ENCODE measurements at regions not wholly inside any gene's neighbourhood (a gene's known extent, or its start where the extent isn't known, plus 50 kb on each side); places are given as distances from the start of the nearest gene placed in this dataset.
A peak's percentile ranks its signal among the peaks of the same experiment; 100 is the strongest.

GRCh38 chr1:30191154-30191702 lies 532.2 kb downstream of the MATN1 start:
- DNase-seq = peak; percentile 23 to 60 (median 39)

GRCh38 chr1:30190511-30191153 lies 532.8 kb downstream of the MATN1 start:
- Histone ChIP-seq H3K9me3 (ENCODE audit: control insufficient read depth, low read length) (no peaks in the 10 kb centered on the region), H3K4me3 (ENCODE audit: insufficient read depth, low read depth, low read length, poor library complexity, severe bottlenecking) (no peak overlapping the region), H3K36me3 (ENCODE audit: control insufficient read depth, insufficient read depth, low read length) (no peaks in the 10 kb centered on the region), H3K4me1 (ENCODE audit: control insufficient read depth, insufficient read depth, low read length, poor library complexity, severe bottlenecking) (peaks cover 28% of the 10 kb centered on the region), H3K27me3 (replicated peaks; ENCODE audit: control insufficient read depth, insufficient read depth, low read length, poor library complexity, severe bottlenecking) (no peaks in the 10 kb centered on the region), H3K27ac (ENCODE audit: insufficient read depth, low read length, poor library complexity, severe bottlenecking) (peak overlapping the region; percentile 43)
- DNase-seq = no peak

More at GRCh38 chr1:30191154-30191702, 532.2 kb downstream of the MATN1 start:
- no peaks in the 10 kb centered on the region for H3K36me3 ChIP-seq (ENCODE audit: control insufficient read depth, insufficient read depth, low read length)
- no peak overlapping the region for H3K4me3 ChIP-seq (ENCODE audit: insufficient read depth, low read depth, low read length, poor library complexity, severe bottlenecking)
- H3K9me3 ChIP-seq (ENCODE audit: control insufficient read depth, low read length) = no peaks in the 10 kb centered on the region
- H3K27me3 ChIP-seq (replicated peaks; ENCODE audit: control insufficient read depth, insufficient read depth, low read length, poor library complexity, severe bottlenecking) = no peaks in the 10 kb centered on the region
- H3K27ac ChIP-seq (ENCODE audit: insufficient read depth, low read length, poor library complexity, severe bottlenecking) = peak overlapping the region; percentile 43
- peaks cover 28% of the 10 kb centered on the region for H3K4me1 ChIP-seq (ENCODE audit: control insufficient read depth, insufficient read depth, low read length, poor library complexity, severe bottlenecking)

- Histone ChIP-seq H3K4me1 (ENCODE audit: control insufficient read depth, insufficient read depth, low read length, poor library complexity, severe bottlenecking) (peaks cover 28% of the 10 kb centered on the region), H3K27me3 (replicated peaks; ENCODE audit: control insufficient read depth, insufficient read depth, low read length, poor library complexity, severe bottlenecking) (no peaks in the 10 kb centered on the region), H3K27ac (ENCODE audit: insufficient read depth, low read length, poor library complexity, severe bottlenecking) (no peak overlapping the region)
These were observed 533.4 kb downstream of the MATN1 start for GRCh38 chr1:30189818-30190500.

DNA sequence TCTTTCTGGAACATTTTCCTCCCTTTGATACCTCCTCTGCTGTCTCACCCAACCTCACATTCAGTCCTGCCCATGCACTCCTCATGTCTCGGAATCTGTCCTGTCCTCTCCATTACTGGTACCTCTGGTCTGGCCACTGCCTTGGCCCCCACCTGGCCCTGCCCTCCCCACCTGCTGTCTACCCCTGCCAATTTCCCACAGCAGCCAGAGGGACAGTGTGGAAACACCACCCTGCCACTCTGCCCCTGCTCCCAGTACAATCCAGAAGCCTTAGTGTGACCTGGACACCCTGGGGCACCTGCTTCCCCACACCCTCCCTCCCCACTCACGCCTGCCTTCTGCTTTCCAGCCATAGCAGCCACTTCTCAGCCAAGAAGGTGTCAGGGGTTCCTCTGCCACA lies 534.4 kb downstream of the MATN1 start:
- Histone ChIP-seq H3K27ac (ENCODE audit: insufficient read depth, low read length, poor library complexity, severe bottlenecking) (no peak overlapping the region), H3K27me3 (replicated peaks; ENCODE audit: control insufficient read depth, insufficient read depth, low read length, poor library complexity, severe bottlenecking) (no peaks in the 10 kb centered on the region), H3K9me3 (ENCODE audit: control insufficient read depth, low read length) (no peaks in the 10 kb centered on the region), H3K4me1 (ENCODE audit: control insufficient read depth, insufficient read depth, low read length, poor library complexity, severe bottlenecking) (peaks cover 28% of the 10 kb centered on the region), H3K36me3 (ENCODE audit: control insufficient read depth, insufficient read depth, low read length) (no peaks in the 10 kb centered on the region), H3K4me3 (ENCODE audit: insufficient read depth, low read depth, low read length, poor library complexity, severe bottlenecking) (no peak overlapping the region)
- DNase-seq = no peak

More at GRCh38 chr1:30189818-30190500, 533.4 kb downstream of the MATN1 start:
- no peak overlapping the region for H3K4me3 ChIP-seq (ENCODE audit: insufficient read depth, low read depth, low read length, poor library complexity, severe bottlenecking)
- DNase-seq = no peak
- no peaks in the 10 kb centered on the region for H3K9me3 ChIP-seq (ENCODE audit: control insufficient read depth, low read length)
- H3K36me3 ChIP-seq (ENCODE audit: control insufficient read depth, insufficient read depth, low read length) = no peaks in the 10 kb centered on the region

GRCh38 chr1:30188329-30188728 lies 535.1 kb downstream of the MATN1 start:
- DNase-seq = no peak
- Histone ChIP-seq H3K4me1 (ENCODE audit: control insufficient read depth, insufficient read depth, low read length, poor library complexity, severe bottlenecking) (peaks cover 28% of the 10 kb centered on the region), H3K36me3 (ENCODE audit: control insufficient read depth, insufficient read depth, low read length) (no peaks in the 10 kb centered on the region), H3K9me3 (ENCODE audit: control insufficient read depth, low read length) (no peaks in the 10 kb centered on the region), H3K27me3 (replicated peaks; ENCODE audit: control insufficient read depth, insufficient read depth, low read length, poor library complexity, severe bottlenecking) (no peaks in the 10 kb centered on the region), H3K4me3 (ENCODE audit: insufficient read depth, low read depth, low read length, poor library complexity, severe bottlenecking) (no peak overlapping the region), H3K27ac (ENCODE audit: insufficient read depth, low read length, poor library complexity, severe bottlenecking) (no peak overlapping the region)

- Histone ChIP-seq H3K27ac (ENCODE audit: insufficient read depth, low read length, poor library complexity, severe bottlenecking) (no peak overlapping the region), H3K27me3 (replicated peaks; ENCODE audit: control insufficient read depth, insufficient read depth, low read length, poor library complexity, severe bottlenecking) (no peaks in the 10 kb centered on the region), H3K9me3 (ENCODE audit: control insufficient read depth, low read length) (no peaks in the 10 kb centered on the region), H3K4me3 (ENCODE audit: insufficient read depth, low read depth, low read length, poor library complexity, severe bottlenecking) (no peak overlapping the region), H3K4me1 (ENCODE audit: control insufficient read depth, insufficient read depth, low read length, poor library complexity, severe bottlenecking) (peaks cover 27% of the 10 kb centered on the region), H3K36me3 (ENCODE audit: control insufficient read depth, insufficient read depth, low read length) (no peaks in the 10 kb centered on the region)
- no peak for DNase-seq
These were observed 535.9 kb downstream of the MATN1 start for GRCh38 chr1:30187413-30188023.

DNA sequence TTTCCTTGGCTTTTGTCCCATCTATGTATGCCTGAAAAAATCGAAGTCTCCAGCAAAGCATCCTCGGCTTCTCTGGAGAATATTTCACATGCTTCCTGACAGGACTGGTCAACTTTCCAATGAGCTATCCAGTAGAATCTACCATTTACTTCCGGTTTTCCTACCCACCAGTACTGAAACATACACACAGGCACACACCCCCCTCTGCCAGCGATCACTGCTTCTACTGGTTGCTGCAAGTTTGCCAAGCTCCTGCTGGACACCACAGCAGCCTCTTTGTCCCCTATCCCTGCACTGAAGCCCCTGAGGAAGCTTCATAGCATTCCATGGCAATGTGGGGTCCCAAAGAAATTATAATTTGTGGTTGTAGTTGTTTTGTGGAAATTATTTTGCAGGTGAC lies 536.8 kb downstream of the MATN1 start:
- DNase-seq = no peak
- no peak overlapping the region for H3K27ac ChIP-seq (ENCODE audit: insufficient read depth, low read length, poor library complexity, severe bottlenecking)
- no peak overlapping the region for H3K4me3 ChIP-seq (ENCODE audit: insufficient read depth, low read depth, low read length, poor library complexity, severe bottlenecking)
- H3K27me3 ChIP-seq (replicated peaks; ENCODE audit: control insufficient read depth, insufficient read depth, low read length, poor library complexity, severe bottlenecking) = no peaks in the 10 kb centered on the region
- peaks cover 24% of the 10 kb centered on the region for H3K4me1 ChIP-seq (ENCODE audit: control insufficient read depth, insufficient read depth, low read length, poor library complexity, severe bottlenecking)
- no peaks in the 10 kb centered on the region for H3K36me3 ChIP-seq (ENCODE audit: control insufficient read depth, insufficient read depth, low read length)
- H3K9me3 ChIP-seq (ENCODE audit: control insufficient read depth, low read length) = no peaks in the 10 kb centered on the region

DNA sequence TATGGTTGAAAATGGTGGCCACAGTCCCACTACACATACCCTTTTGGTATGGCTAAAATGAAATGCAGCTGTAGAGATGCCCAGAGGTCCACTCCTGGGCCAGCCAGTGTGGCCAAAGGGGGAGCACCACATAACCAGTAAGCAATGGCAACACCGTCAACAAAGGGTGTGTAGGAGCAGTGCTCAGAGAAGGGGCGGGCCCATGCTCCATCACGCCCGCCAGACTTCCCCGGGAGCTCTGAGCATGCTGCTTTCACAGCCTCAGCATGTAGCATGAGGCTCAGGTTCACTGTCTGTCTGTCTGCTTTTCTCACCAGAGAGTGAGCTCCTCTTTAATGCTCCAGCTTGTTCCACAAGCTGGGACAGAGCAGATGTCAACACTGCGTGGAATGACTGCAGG lies 537.6 kb downstream of the MATN1 start:
- DNase-seq = no peak
- Histone ChIP-seq H3K27ac (ENCODE audit: insufficient read depth, low read length, poor library complexity, severe bottlenecking) (no peak overlapping the region), H3K4me1 (ENCODE audit: control insufficient read depth, insufficient read depth, low read length, poor library complexity, severe bottlenecking) (peaks cover 19% of the 10 kb centered on the region), H3K9me3 (ENCODE audit: control insufficient read depth, low read length) (no peaks in the 10 kb centered on the region), H3K4me3 (ENCODE audit: insufficient read depth, low read depth, low read length, poor library complexity, severe bottlenecking) (no peak overlapping the region), H3K27me3 (replicated peaks; ENCODE audit: control insufficient read depth, insufficient read depth, low read length, poor library complexity, severe bottlenecking) (no peaks in the 10 kb centered on the region), H3K36me3 (ENCODE audit: control insufficient read depth, insufficient read depth, low read length) (no peaks in the 10 kb centered on the region)

- H3K27me3 ChIP-seq (replicated peaks; ENCODE audit: control insufficient read depth, insufficient read depth, low read length, poor library complexity, severe bottlenecking) = no peaks in the 10 kb centered on the region
- no peaks in the 10 kb centered on the region for H3K36me3 ChIP-seq (ENCODE audit: control insufficient read depth, insufficient read depth, low read length)
- no peak overlapping the region for H3K27ac ChIP-seq (ENCODE audit: insufficient read depth, low read length, poor library complexity, severe bottlenecking)
- no peak for DNase-seq
- peaks cover 14% of the 10 kb centered on the region for H3K4me1 ChIP-seq (ENCODE audit: control insufficient read depth, insufficient read depth, low read length, poor library complexity, severe bottlenecking)
- no peak overlapping the region for H3K4me3 ChIP-seq (ENCODE audit: insufficient read depth, low read depth, low read length, poor library complexity, severe bottlenecking)
- no peaks in the 10 kb centered on the region for H3K9me3 ChIP-seq (ENCODE audit: control insufficient read depth, low read length)
These were observed 538.1 kb downstream of the MATN1 start for GRCh38 chr1:30185313-30185712.
